Stomach (tissue), 4 donors: ENCODE measurements at regions not wholly inside any gene's neighbourhood (a gene's known extent, or its start where the extent isn't known, plus 50 kb on each side); places are given as distances from the start of the nearest gene placed in this dataset.

Experiments
- CTCF ChIP-seq, 7 experiments: fragments of 450-650 bp in 4 of 7; fragments of 200-600 bp in 3 of 7; sonication (generic) in 3 of 7; IDR thresholded peaks; one replicate each; pipeline ENCODE4 v1.5.1; 2016 to 2019; ENCODE audit warnings: antibody characterized with exemption in 7 of 7, control low read depth in 2 of 7, mild to moderate bottlenecking in 1 of 7
- EP300 ChIP-seq: sonication (generic); formaldehyde crosslinking; IDR thresholded peaks from one replicate; pipeline ENCODE4 v1.6.1; 2017; ENCODE audit warnings: antibody characterized with exemption
- POLR2AphosphoS5 ChIP-seq, 3 donors: sonication (generic); formaldehyde crosslinking; IDR thresholded peaks; one replicate each; pipeline ENCODE4 v1.6.1; 2016; ENCODE audit warnings: antibody characterized with exemption in 3 of 3

GRCh38 chr3:64860536-64860870 is 172.7 kb upstream of the ADAMTS9 start:
- no peak for TF ChIP-seq CTCF (IDR thresholded peaks at IDR 0.05)
- no peak for TF ChIP-seq EP300
- TF ChIP-seq POLR2AphosphoS5 (IDR thresholded peaks at IDR 0.05) = no peak
